HepG2 (cell line): ENCODE measurements at regions not wholly inside any gene's neighbourhood (a gene's known extent, or its start where the extent isn't known, plus 50 kb on each side); places are given as distances from the start of the nearest gene placed in this dataset.

Experiments
- ATAC-seq: fragments of 200-7000 bp; cut with Tn5 transposase; 3 replicates; pipeline ENCODE4 v1.9.1; 2020; ENCODE audit warnings: mild to moderate bottlenecking, moderate library complexity
- BruUV-seq: library from RNA; stranded (reverse); fragments of 400-500 nt; replicated peaks from 2 replicates; lab custom pipeline; 2021; lab: Mats Ljungman, UMichigan
- CTCF ChIA-PET: fragments of 300-600 bp; formaldehyde crosslinking; extraction: SDS; loops from one replicate; lab custom pipeline; 2021; ENCODE audit warnings: low total read pairs, inconsistent platforms, low intra/inter-chr PET ratio; lab: Yijun Ruan, JAX
- POLR2A ChIA-PET: fragments of 350-600 bp; sonication (Branson Sonifier 250); formaldehyde crosslinking; loops from one replicate; lab custom pipeline; 2020; ENCODE audit warnings: antibody characterized with exemption, inconsistent platforms; lab: Yijun Ruan, JAX
- DNase-seq: peaks from one replicate; pipeline ENCODE4 v3.0.0-alpha.2; 2015; ENCODE audit warnings: low spot score
- FAIRE-seq: peaks from 3 replicates; lab custom pipeline; 2011; peaks lifted over from hg19 to GRCh38; lab: Jason Lieb, UNC
- H2AFZ ChIP-seq: one replicate; pipeline ENCODE4 v1.6.1; 2011; ENCODE audit warnings: low read length, inconsistent platforms
- H3K27ac ChIP-seq: fragments of 300-600 bp; 3 replicates; pipeline ENCODE4 v1.8.0; 2011; ENCODE audit warnings: mixed run types, mild to moderate bottlenecking, mixed read lengths, low read length, inconsistent platforms; ENCODE audit not compliant: insufficient read depth; ENCODE audit errors: extremely low read length
- H3K27me3 ChIP-seq, 2 experiments: fragments of 200-600 bp in 1 of 2; 2 replicates in 1 of 2; 3 replicates in 1 of 2; pipeline versions ENCODE4 v1.6.0 to v1.8.0; 2011; ENCODE audit warnings: low read length in 2 of 2, mild to moderate bottlenecking in 2 of 2, moderate library complexity in 2 of 2, inconsistent platforms in 1 of 2; ENCODE audit not compliant: insufficient read depth in 2 of 2, control insufficient read depth in 1 of 2
- H3K36me3 ChIP-seq, 2 experiments: fragments of 200-600 bp in 1 of 2; replicated peaks in 1 of 2; 2 replicates in 1 of 2; 3 replicates in 1 of 2; pipeline versions ENCODE4 v1.5.1 to v1.8.0; 2011; ENCODE audit warnings: low read length in 2 of 2, inconsistent platforms in 1 of 2; ENCODE audit not compliant: insufficient read depth in 2 of 2, control insufficient read depth in 1 of 2
- H3K4me1 ChIP-seq: 2 replicates; pipeline ENCODE4 v1.5.1; 2012; ENCODE audit warnings: low read length, inconsistent platforms; ENCODE audit not compliant: insufficient read depth
- H3K4me2 ChIP-seq: 2 replicates; pipeline ENCODE4 v1.6.0; 2011; ENCODE audit warnings: low read depth, low read length, inconsistent platforms
- H3K4me3 ChIP-seq, 3 experiments: fragments of 200-600 bp in 1 of 3; sonication (generic), shearing (Covaris generic) in 1 of 3; replicated peaks in 1 of 3; 2 replicates each; pipeline ENCODE4 v1.5.1; 2011 to 2016; ENCODE audit warnings: low read length in 3 of 3, inconsistent platforms in 2 of 3, low read depth in 2 of 3, mild to moderate bottlenecking in 2 of 3, control low read depth in 1 of 3, mixed read lengths in 1 of 3; ENCODE audit not compliant: insufficient read depth in 1 of 3
- H3K79me2 ChIP-seq: one replicate; pipeline ENCODE4 v1.6.1; 2011; ENCODE audit warnings: low read length, inconsistent platforms; ENCODE audit not compliant: insufficient read depth
- H3K9ac ChIP-seq: 2 replicates; pipeline ENCODE4 v1.6.0; 2011; ENCODE audit warnings: mild to moderate bottlenecking, low read depth, low read length, inconsistent platforms; ENCODE audit not compliant: insufficient read depth
- H3K9me3 ChIP-seq: 2 replicates; pipeline ENCODE4 v1.5.1; 2012; ENCODE audit warnings: mild to moderate bottlenecking, low read length
- H4K20me1 ChIP-seq: 2 replicates; pipeline ENCODE4 v1.6.0; 2011; ENCODE audit warnings: inconsistent platforms, mild to moderate bottlenecking, low read length, moderate library complexity; ENCODE audit not compliant: insufficient read depth
- LRRFIP1 ChIP-seq: sonication (generic); formaldehyde crosslinking; conservative IDR thresholded peaks from 2 replicates; pipeline ENCODE4 v1.4.0; 2020; ENCODE audit warnings: missing genetic modification reagents
- MEF2D ChIP-seq: sonication (generic); formaldehyde crosslinking; IDR thresholded peaks from 2 replicates; pipeline ENCODE4 v1.5.1; 2020; ENCODE audit warnings: mild to moderate bottlenecking, missing genetic modification reagents
- NFKBIZ ChIP-seq: IDR thresholded peaks from 2 replicates; pipeline ENCODE4 v1.6.1; 2018; ENCODE audit warnings: missing genetic modification reagents, missing compliant biosample characterization
- TP53 ChIP-seq: sonication (generic); formaldehyde crosslinking; conservative IDR thresholded peaks from 2 replicates; pipeline ENCODE4 v1.4.0; 2020; ENCODE audit warnings: missing genetic modification reagents
- ZKSCAN5 ChIP-seq: sonication (generic); formaldehyde crosslinking; IDR thresholded peaks from 2 replicates; pipeline ENCODE4 v1.5.1; 2020; ENCODE audit warnings: mild to moderate bottlenecking, missing genetic modification reagents
- WGBS: methylation state at CpG from one replicate; pipeline ENCODE4 v1.1.6; 2017; ENCODE audit warnings: low lambda C conversion rate; 5-methylcytosine and 5-hydroxymethylcytosine counted together
- in situ Hi-C: cut with HindIII; loops from 2 replicates; pipeline ENCODE4 v1.10.0; 2017; ENCODE audit warnings: low pct_unique_long_range_greater_than_20kb; ENCODE audit not compliant: extremely low pct_ligation_motif_present
- intact Hi-C: fragments of 100-400 bp; cut with micrococcal nuclease; formaldehyde crosslinking; loops from one replicate; pipeline ENCODE4 v1.10.0; 2022; ENCODE audit not compliant: unreplicated experiment
- TF ChIP-seq, protein P1 (sequence below): sonication (generic); formaldehyde crosslinking; IDR thresholded peaks from 2 replicates; pipeline ENCODE4 v1.9.0; 2021; ENCODE audit warnings: missing genetic modification reagents, mild to moderate bottlenecking, borderline replicate concordance

DNA sequence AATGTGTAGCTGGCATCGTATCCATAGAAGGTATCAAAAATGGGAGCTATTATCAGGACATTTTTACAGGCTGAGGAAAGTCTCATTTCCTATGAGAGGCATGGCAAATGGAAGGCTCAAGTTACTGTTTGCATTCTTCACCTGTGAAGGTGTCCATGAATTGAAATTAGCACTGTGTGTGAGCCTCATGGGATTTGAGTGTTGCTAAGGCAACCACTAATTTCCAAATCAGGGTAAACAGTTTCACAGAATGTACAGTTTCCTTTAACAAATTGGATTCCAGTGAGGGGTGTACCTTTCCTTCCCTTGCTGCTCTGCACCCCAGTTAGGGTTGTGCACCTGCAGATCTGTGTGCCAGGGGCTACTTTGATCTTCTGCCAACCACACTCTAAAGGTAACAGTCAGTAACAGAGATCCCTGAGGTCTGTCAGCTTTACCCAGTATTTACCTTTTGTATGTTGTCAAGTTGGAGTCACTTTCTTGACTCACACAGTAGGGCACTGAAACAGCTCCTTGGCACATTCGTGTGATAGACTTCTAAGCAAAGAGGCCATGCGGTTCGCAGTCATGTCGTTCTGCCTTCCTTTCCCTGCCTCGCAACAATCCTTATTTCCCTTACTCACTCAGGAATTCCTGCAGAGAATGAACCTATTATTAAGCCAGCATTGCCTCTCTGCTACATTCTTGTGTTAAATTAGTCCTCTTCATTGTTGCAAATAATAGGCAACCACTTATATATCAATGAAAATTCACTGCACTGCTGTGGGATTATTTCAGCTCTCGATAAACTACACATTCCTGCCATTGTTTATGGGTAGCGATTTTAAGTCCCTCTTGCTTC lies 129.8 kb upstream of the GBE1 start:
- no TSS peak for BruUV-seq
- H3K4me3 ChIP-seq: no peak overlapping the region
- TF ChIP-seq MEF2D (CRISPR knock-in tag) (no peak), ZKSCAN5 (CRISPR knock-in tag) (no peak), TP53 (CRISPR knock-in tag) (no peak), NFKBIZ (CRISPR knock-in tag) (no peak), LRRFIP1 (CRISPR knock-in tag) (no peak)
- TF ChIP-seq, protein P1, sequence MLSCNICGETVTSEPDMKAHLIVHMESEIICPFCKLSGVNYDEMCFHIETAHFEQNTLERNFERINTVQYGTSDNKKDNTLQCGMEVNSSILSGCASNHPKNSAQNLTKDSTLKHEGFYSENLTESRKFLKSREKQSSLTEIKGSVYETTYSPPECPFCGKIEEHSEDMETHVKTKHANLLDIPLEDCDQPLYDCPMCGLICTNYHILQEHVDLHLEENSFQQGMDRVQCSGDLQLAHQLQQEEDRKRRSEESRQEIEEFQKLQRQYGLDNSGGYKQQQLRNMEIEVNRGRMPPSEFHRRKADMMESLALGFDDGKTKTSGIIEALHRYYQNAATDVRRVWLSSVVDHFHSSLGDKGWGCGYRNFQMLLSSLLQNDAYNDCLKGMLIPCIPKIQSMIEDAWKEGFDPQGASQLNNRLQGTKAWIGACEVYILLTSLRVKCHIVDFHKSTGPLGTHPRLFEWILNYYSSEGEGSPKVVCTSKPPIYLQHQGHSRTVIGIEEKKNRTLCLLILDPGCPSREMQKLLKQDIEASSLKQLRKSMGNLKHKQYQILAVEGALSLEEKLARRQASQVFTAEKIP (CRISPR knock-in tag): no peak
- no peak overlapping the region for H3K27ac ChIP-seq
- POLR2A ChIA-PET: no interaction called here
- no peak overlapping the region for H3K9ac ChIP-seq
- DNase-seq: no peak
- in situ Hi-C loops: no loop called here
- no peak overlapping the region for H3K4me2 ChIP-seq
- H3K9me3 ChIP-seq: no peaks in the 10 kb centered on the region
- H3K4me1 ChIP-seq: peaks cover 8% of the 10 kb centered on the region; the same call in 1 of the 2 replicates
- H3K27me3 ChIP-seq: no peaks in the 10 kb centered on the region
- H3K36me3 ChIP-seq: no peaks in the 10 kb centered on the region
- CTCF ChIA-PET: no interaction called here
- H4K20me1 ChIP-seq: no peaks in the 10 kb centered on the region
- WGBS: 76% methylated on average over 8 of the region's 8 CpGs
- no peaks in the 10 kb centered on the region for H3K79me2 ChIP-seq
- H2AFZ ChIP-seq: no peak overlapping the region
- FAIRE-seq: no peak
- intact Hi-C loops: no loop called here
- ATAC-seq: no peak
